ENCODE measurements at regions not wholly inside any gene's neighbourhood (a gene's known extent, or its start where the extent isn't known, plus 50 kb on each side); places are given as distances from the start of the nearest gene placed in this dataset.

DNA sequence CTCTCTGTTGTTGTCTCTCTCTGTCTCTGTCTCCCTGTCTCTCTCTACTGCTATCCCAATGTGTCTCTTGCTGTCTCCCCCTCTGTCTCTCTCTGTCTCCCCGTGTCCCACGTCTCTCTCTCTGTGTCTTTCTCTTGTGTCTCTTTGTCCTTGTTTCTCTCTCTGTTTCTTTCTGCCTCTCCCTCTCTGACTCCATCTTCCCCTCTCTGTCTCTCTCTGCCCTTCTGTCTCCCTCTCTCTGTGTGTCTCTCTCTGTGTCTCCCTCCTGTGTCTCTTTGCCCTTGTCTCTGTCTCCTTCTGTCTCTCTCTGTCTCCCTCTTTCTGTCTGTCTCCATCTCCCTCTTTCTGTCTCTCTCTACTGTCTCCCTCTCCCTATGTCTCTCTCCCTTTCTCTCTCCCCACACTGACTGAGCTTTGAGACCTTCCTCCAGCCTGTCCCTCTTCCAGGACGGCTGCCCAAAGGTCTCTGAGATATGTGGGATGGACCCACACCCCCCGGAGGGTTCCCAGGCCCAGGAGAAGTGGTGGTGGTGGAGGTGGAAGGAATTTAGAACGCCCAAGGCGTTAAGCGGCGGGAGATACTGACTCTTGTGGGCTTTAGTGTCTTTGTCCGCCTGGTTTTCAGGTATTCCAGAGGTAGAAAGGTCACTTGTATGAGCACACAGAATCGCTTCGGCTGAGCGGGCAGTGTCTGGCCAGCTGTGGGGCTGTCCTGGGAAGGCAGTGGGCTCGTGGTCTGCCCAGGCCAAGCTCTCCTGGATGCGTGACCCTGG lies 65.5 kb upstream of the CCND1 start:
- no peak for ATAC-seq
- in situ Hi-C loops (cut with MboI) (no loop called here), intact Hi-C loops (cut with micrococcal nuclease; ENCODE audit: unreplicated experiment) (no loop called here)
- no peak for DNase-seq (ENCODE audit: low read depth, low spot score)
- H3K4me1 ChIP-seq (ENCODE audit: control insufficient read depth, insufficient read depth, low read length) = no peaks in the 10 kb centered on the region
- H3K27ac ChIP-seq (ENCODE audit: control insufficient read depth, insufficient read depth) = no peak overlapping the region
- H4K20me1 ChIP-seq (ENCODE audit: control insufficient read depth, insufficient read depth) = no peaks in the 10 kb centered on the region
- H3K36me3 ChIP-seq (ENCODE audit: control insufficient read depth in 2 of 2, insufficient read depth in 2 of 2, low read length in 1 of 2) = no peaks in the 10 kb centered on the region
- RAD21 ChIA-PET (ENCODE audit: unreplicated experiment) = no interaction called here
- SMC1A ChIA-PET (ENCODE audit: uncharacterized antibody, unreplicated experiment) = no interaction called here
- no TSS peak for BruUV-seq (replicated peaks)
- TF ChIP-seq, protein P1, sequence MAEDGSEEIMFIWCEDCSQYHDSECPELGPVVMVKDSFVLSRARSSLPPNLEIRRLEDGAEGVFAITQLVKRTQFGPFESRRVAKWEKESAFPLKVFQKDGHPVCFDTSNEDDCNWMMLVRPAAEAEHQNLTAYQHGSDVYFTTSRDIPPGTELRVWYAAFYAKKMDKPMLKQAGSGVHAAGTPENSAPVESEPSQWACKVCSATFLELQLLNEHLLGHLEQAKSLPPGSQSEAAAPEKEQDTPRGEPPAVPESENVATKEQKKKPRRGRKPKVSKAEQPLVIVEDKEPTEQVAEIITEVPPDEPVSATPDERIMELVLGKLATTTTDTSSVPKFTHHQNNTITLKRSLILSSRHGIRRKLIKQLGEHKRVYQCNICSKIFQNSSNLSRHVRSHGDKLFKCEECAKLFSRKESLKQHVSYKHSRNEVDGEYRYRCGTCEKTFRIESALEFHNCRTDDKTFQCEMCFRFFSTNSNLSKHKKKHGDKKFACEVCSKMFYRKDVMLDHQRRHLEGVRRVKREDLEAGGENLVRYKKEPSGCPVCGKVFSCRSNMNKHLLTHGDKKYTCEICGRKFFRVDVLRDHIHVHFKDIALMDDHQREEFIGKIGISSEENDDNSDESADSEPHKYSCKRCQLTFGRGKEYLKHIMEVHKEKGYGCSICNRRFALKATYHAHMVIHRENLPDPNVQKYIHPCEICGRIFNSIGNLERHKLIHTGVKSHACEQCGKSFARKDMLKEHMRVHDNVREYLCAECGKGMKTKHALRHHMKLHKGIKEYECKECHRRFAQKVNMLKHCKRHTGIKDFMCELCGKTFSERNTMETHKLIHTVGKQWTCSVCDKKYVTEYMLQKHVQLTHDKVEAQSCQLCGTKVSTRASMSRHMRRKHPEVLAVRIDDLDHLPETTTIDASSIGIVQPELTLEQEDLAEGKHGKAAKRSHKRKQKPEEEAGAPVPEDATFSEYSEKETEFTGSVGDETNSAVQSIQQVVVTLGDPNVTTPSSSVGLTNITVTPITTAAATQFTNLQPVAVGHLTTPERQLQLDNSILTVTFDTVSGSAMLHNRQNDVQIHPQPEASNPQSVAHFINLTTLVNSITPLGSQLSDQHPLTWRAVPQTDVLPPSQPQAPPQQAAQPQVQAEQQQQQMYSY (CRISPR knock-in tag; IDR thresholded peaks at IDR 0.05) = no peak
- TF ChIP-seq GABPA (IDR thresholded peaks at IDR 0.05; ENCODE audit: low read depth) (no peak), ZSCAN29 (IDR thresholded peaks at IDR 0.05) (no peak), STAT3 (IDR thresholded peaks at IDR 0.05; ENCODE audit: low read depth, low read length) (no peak), ZZZ3 (IDR thresholded peaks at IDR 0.05; ENCODE audit: control insufficient read depth, insufficient read length, low read depth) (no peak), NFYB (IDR thresholded peaks at IDR 0.05; ENCODE audit: insufficient read depth, low read depth, low read length) (no peak), MYC (IDR thresholded peaks at IDR 0.05; ENCODE audit: insufficient read depth, insufficient read length, insufficient replicate concordance, low read length, severe bottlenecking) (no peak), POLR2AphosphoS2 (IDR thresholded peaks at IDR 0.05; ENCODE audit: low read depth, low read length) (no peak), RB1 (IDR thresholded peaks at IDR 0.05; ENCODE audit: borderline replicate concordance) (no peak), MXI1 (IDR thresholded peaks at IDR 0.05; ENCODE audit: low read depth, low read length) (no peak), NR2C1 (IDR thresholded peaks at IDR 0.05) (no peak), SUPT20H (IDR thresholded peaks at IDR 0.05; ENCODE audit: borderline replicate concordance, control insufficient read depth, low read depth, low read length) (no peak), ETV6 (conservative IDR thresholded peaks at IDR 0.05 in 1 of 2, IDR thresholded peaks at IDR 0.05 in 1 of 2; ENCODE audit: borderline replicate concordance in 1 of 2, low read depth in 1 of 2) (no peak), CBFB (IDR thresholded peaks at IDR 0.05; ENCODE audit: low read depth) (no peak)
- TF ChIP-seq, protein P2, sequence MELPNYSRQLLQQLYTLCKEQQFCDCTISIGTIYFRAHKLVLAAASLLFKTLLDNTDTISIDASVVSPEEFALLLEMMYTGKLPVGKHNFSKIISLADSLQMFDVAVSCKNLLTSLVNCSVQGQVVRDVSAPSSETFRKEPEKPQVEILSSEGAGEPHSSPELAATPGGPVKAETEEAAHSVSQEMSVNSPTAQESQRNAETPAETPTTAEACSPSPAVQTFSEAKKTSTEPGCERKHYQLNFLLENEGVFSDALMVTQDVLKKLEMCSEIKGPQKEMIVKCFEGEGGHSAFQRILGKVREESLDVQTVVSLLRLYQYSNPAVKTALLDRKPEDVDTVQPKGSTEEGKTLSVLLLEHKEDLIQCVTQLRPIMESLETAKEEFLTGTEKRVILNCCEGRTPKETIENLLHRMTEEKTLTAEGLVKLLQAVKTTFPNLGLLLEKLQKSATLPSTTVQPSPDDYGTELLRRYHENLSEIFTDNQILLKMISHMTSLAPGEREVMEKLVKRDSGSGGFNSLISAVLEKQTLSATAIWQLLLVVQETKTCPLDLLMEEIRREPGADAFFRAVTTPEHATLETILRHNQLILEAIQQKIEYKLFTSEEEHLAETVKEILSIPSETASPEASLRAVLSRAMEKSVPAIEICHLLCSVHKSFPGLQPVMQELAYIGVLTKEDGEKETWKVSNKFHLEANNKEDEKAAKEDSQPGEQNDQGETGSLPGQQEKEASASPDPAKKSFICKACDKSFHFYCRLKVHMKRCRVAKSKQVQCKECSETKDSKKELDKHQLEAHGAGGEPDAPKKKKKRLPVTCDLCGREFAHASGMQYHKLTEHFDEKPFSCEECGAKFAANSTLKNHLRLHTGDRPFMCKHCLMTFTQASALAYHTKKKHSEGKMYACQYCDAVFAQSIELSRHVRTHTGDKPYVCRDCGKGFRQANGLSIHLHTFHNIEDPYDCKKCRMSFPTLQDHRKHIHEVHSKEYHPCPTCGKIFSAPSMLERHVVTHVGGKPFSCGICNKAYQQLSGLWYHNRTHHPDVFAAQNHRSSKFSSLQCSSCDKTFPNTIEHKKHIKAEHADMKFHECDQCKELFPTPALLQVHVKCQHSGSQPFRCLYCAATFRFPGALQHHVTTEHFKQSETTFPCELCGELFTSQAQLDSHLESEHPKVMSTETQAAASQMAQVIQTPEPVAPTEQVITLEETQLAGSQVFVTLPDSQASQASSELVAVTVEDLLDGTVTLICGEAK (IDR thresholded peaks at IDR 0.05; ENCODE audit: borderline replicate concordance) = no peak
- H3K4me3 ChIP-seq = no peak overlapping the region
- no peak overlapping the region for H3K9ac ChIP-seq (ENCODE audit: control insufficient read depth, insufficient read depth, low read length)
- no peaks in the 10 kb centered on the region; the same call in 2 of the 3 replicates for H3K9me3 ChIP-seq (replicated peaks; ENCODE audit: control insufficient read depth, insufficient read depth, low read length)
- H3K27me3 ChIP-seq (replicated peaks in 1 of 2; ENCODE audit: control insufficient read depth in 2 of 2, insufficient read depth in 2 of 2, low read length in 1 of 2) = peaks cover 2 to 5% of the 10 kb centered on the region in 2 experiments; a peak in 3 of 4 replicates
- WGBS (ENCODE audit: insufficient coverage, insufficient replicate concordance, low lambda C conversion rate, missing lambda C conversion rate) = 16% methylated on average over 14 of the region's 14 CpGs
- CTCF ChIA-PET = interaction anchor here (0.6 kb wide), 1 partner anchor 1483 kb away, joined by 4 read pairs; no protein-coding TSS in a partner anchor
- no peaks in the 10 kb centered on the region for H3K79me2 ChIP-seq (ENCODE audit: control insufficient read depth, insufficient read depth, low read length)
- no peak for FAIRE-seq
- H2AFZ ChIP-seq (ENCODE audit: control insufficient read depth, low read depth, low read length) = no peak overlapping the region
- POLR2A ChIA-PET = no interaction called here
- no peak overlapping the region for H3K4me2 ChIP-seq (ENCODE audit: control insufficient read depth, insufficient read depth)
